ENCODE measurements at regions not wholly inside any gene's neighbourhood (a gene's known extent, or its start where the extent isn't known, plus 50 kb on each side); places are given as distances from the start of the nearest gene placed in this dataset.

GRCh38 chr18:67074309-67074708, 442.2 kb downstream of the DSEL start:
- Histone ChIP-seq H3K79me1 (ENCODE audit: low read depth, low read length) (no peaks in the 10 kb centered on the region), H4K5ac (ENCODE audit: insufficient read length, low read depth, low read length) (no peak overlapping the region), H2BK120ac (replicated peaks; ENCODE audit: low read depth, low read length) (no peak overlapping the region), H2BK12ac (ENCODE audit: low read depth, low read length) (no peak overlapping the region), H3K9me3 (ENCODE audit: insufficient read depth in 2 of 2, low read depth in 1 of 2, low read length in 1 of 2) (0 out of 4 replicates have a peak, but pooled peaks cover 0 to 2% of the 10 kb centered on the region in 2 experiments), H3K14ac (ENCODE audit: insufficient read length) (no peak overlapping the region), H3K36me3 (ENCODE audit: control insufficient read depth in 2 of 4, insufficient read depth in 4 of 4, low read length in 3 of 4) (no peaks in the 10 kb centered on the region), H3K56ac (replicated peaks; ENCODE audit: insufficient read length, low read depth, low read length) (no peak overlapping the region), H3K23ac (ENCODE audit: insufficient read length) (no peak overlapping the region), H3K27me3 (replicated peaks in 1 of 4; ENCODE audit: control insufficient read depth in 3 of 4, extremely low read depth in 1 of 4, insufficient read depth in 3 of 4, low read length in 3 of 4) (no peaks in the 10 kb centered on the region), H2AK5ac (ENCODE audit: low read depth, low read length) (no peak overlapping the region), H3K27ac (ENCODE audit: low read depth, low read length) (no peak overlapping the region), H2BK5ac (ENCODE audit: low read depth, low read length) (no peak overlapping the region), H3K23me2 (ENCODE audit: low read depth, low read length) (no peaks in the 10 kb centered on the region), H2BK20ac (ENCODE audit: low read length) (no peak overlapping the region), H3K18ac (ENCODE audit: extremely low read depth, low read length) (no peak overlapping the region), H4K91ac (replicated peaks; ENCODE audit: insufficient read length, low read length) (no peak overlapping the region), H3K4me1 (replicated peaks in 1 of 4; ENCODE audit: control insufficient read depth in 3 of 4, insufficient read depth in 4 of 4, low read length in 3 of 4) (no peaks in the 10 kb centered on the region; a peak in 1 of 7 replicates), H2BK15ac (ENCODE audit: low read length) (no peak overlapping the region), H4K8ac (ENCODE audit: extremely low read depth, insufficient read depth, low read length) (no peak overlapping the region), H2AFZ (ENCODE audit: low read length) (no peak overlapping the region), H3K9ac (replicated peaks in 1 of 4; ENCODE audit: extremely low read depth in 1 of 4, low read depth in 3 of 4, low read length in 3 of 4) (no peak overlapping the region), H3K79me2 (ENCODE audit: control insufficient read depth in 1 of 2, insufficient read depth in 2 of 2, low read length in 2 of 2) (no peaks in the 10 kb centered on the region), H3K4me3 (ENCODE audit: extremely low read depth in 1 of 4, insufficient read depth in 2 of 4, low read depth in 3 of 4, low read length in 4 of 4) (no peak overlapping the region), H4K20me1 (replicated peaks in 1 of 2; ENCODE audit: control insufficient read depth in 1 of 2, insufficient read depth in 2 of 2, low read length in 2 of 2) (no peaks in the 10 kb centered on the region), H3K4me2 (ENCODE audit: insufficient read depth in 1 of 2, low read depth in 2 of 2, low read length in 2 of 2) (no peak overlapping the region), H3K4ac (replicated peaks; ENCODE audit: insufficient read length, low read depth, low read length) (no peak overlapping the region)
- WGBS, 2 experiments (ENCODE audit: extremely low coverage in 1 of 2, insufficient coverage in 1 of 2, insufficient read length in 1 of 2, insufficient replicate concordance in 2 of 2, low coverage in 1 of 2, low lambda C conversion rate in 2 of 2, missing lambda C conversion rate in 1 of 2) = 74% methylated on average over 4 of the region's 4 CpGs; no CpG with 5 or more reads in 1 of the 2 experiments
- FAIRE-seq = no peak
- ChIA-PET POLR2A (ENCODE audit: partially characterized antibody) (no interaction called here), CTCF (ENCODE audit: partially characterized antibody) (no interaction called here)
- no peak for DNase-seq (ENCODE audit: low read depth in 1 of 2, low spot score in 2 of 2)
- no peak for TF ChIP-seq MAFK (IDR thresholded peaks at IDR 0.05; ENCODE audit: low read depth, low read length)
- TF ChIP-seq YY1 (IDR thresholded peaks at IDR 0.05; ENCODE audit: low read depth, low read length) = no peak
- TF ChIP-seq EGR1 (IDR thresholded peaks at IDR 0.05; ENCODE audit: borderline replicate concordance, low read depth, low read length) = no peak
- no peak for TF ChIP-seq RBBP5 (IDR thresholded peaks at IDR 0.05; ENCODE audit: borderline replicate concordance, low read depth, low read length)
- no peak for TF ChIP-seq BACH1 (IDR thresholded peaks at IDR 0.05; ENCODE audit: low read length)
- no peak for TF ChIP-seq TBP (IDR thresholded peaks at IDR 0.05; ENCODE audit: low read depth, low read length)
- TF ChIP-seq SP2 (IDR thresholded peaks at IDR 0.05; ENCODE audit: low read length) = no peak

Data from H1 (cell line).